Fibroblast of lung (primary cell): ENCODE measurements at regions not wholly inside any gene's neighbourhood (a gene's known extent, or its start where the extent isn't known, plus 50 kb on each side); places are given as distances from the start of the nearest gene placed in this dataset.

ENCODE experiments used
- EZH2 ChIP-seq: IDR thresholded peaks from 2 replicates; pipeline ENCODE4 v1.5.1; 2012; ENCODE audit warnings: low read length, control low read depth, mild to moderate bottlenecking; ENCODE audit errors: missing control alignments
- TF ChIP-seq, protein P1 (sequence below), 2 donors: IDR thresholded peaks in 1 of 2; conservative IDR thresholded peaks in 1 of 2; 1 replicate in 1 of 2; 2 replicates in 1 of 2; pipeline ENCODE4 v1.5.1; 2011 to 2012; ENCODE audit warnings: low read length in 2 of 2, control low read depth in 1 of 2, inconsistent platforms in 1 of 2, low read depth in 1 of 2, mild to moderate bottlenecking in 1 of 2

DNA sequence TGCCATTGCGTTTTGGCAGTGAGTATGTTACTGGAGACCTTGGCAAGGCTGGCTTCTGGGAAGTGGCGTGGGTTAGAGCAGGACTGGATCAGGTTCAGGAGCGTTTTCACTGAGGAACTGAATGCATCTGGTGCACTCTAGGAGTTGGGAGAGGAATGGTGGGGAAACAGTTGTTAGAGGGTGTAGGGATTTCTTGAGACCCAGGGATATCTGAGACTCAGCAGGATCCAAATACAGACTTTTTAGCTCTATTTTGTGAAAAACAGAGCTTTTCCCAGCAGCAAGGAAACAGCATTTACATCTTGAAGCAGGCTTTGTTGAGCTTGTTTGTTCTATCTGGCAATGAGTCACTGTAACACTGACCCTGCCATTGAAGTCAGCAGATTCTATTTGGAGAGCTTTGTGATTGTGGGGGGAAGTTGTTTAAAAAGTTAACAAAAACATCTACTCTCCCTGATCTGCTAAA is 56.9 kb upstream of the NRIP1 start:
- TF ChIP-seq, protein P1, sequence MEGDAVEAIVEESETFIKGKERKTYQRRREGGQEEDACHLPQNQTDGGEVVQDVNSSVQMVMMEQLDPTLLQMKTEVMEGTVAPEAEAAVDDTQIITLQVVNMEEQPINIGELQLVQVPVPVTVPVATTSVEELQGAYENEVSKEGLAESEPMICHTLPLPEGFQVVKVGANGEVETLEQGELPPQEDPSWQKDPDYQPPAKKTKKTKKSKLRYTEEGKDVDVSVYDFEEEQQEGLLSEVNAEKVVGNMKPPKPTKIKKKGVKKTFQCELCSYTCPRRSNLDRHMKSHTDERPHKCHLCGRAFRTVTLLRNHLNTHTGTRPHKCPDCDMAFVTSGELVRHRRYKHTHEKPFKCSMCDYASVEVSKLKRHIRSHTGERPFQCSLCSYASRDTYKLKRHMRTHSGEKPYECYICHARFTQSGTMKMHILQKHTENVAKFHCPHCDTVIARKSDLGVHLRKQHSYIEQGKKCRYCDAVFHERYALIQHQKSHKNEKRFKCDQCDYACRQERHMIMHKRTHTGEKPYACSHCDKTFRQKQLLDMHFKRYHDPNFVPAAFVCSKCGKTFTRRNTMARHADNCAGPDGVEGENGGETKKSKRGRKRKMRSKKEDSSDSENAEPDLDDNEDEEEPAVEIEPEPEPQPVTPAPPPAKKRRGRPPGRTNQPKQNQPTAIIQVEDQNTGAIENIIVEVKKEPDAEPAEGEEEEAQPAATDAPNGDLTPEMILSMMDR (conservative IDR thresholded peaks at IDR 0.05 in 1 of 2, IDR thresholded peaks at IDR 0.05 in 1 of 2; ENCODE audit: low read depth in 1 of 2, low read length in 2 of 2): no peak
- TF ChIP-seq EZH2: no peak
